ENCODE measurements at regions not wholly inside any gene's neighbourhood (a gene's known extent, or its start where the extent isn't known, plus 50 kb on each side); places are given as distances from the start of the nearest gene placed in this dataset.

DNA sequence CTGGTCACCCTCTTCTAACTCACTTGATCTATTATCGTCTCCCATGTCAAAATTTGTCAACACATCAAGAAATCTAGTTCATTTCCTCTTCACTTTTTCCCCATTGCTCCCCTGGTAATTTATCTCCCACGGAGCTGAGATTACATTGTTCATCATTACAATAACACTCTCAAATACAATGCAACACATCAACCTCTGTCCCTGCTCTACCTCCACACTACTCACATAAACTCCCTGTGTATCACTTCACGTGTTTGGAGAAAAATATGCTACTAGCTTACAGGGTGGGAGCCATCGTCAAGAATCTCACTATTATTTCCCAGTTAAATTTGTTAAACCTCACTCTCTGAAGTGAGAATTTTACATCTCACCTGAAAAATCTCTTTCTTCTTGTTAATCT is 1006.4 kb downstream of the ARAP2 start:
- no peak for DNase-seq (ENCODE audit: low spot score)

DNA sequence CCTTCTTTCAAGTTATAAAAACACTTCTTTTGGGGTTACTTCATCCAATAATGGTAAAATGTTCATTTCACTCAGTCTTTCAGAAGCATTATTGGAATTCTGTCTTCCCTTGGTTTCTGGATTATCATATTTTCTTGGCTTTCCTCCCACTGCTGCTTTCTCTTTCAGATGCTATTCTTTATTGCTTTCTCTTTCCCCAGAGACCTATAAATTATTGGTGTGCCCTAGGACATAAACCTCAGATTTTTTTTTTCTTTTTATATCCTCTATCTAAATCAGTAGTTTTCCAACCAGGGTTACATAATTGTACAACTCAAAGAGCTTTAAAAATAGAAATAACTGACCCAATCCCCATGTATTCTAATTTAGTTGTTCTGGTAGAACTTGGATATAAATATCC is 1005.5 kb downstream of the ARAP2 start:
- no peak for DNase-seq (ENCODE audit: low spot score)

DNA sequence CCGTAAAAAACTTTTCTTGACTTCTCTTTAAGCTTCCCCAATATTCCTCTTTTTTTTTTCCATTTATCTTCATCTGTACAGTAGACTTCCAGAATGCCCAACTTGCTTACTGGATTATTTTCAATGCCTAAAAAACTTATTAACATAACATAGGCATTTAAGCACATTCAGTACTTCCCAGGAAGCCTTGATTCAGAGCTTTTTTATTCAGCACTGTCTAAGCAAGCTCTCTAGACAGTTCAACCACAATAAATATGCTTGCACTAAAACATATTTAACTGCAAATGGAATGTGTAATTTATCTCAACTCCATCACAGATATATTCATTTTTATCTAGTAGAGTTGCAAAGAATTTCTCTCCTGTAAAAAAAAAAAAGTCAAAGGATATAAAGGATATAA is 997.8 kb downstream of the ARAP2 start:
- no peak for DNase-seq (ENCODE audit: low spot score)

DNA sequence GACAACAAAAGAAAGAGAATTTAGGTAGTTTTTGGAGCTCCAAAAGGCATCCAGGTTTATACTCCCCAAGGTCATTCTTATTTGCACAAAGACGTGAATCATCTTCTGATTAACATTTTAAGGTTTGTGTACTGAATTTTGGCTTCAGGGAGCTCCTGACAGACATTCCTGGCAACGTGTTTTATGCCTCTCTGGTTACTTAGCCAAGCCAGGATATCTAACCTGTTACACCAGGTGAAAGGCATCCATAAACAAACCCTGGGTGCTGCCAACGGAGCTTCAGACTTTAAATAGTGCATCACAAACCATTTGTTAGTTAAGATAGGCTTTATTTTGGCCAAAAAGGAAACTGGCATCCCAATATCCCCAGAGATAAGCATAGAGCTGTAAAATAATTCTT is 997.3 kb downstream of the ARAP2 start:
- no peak for DNase-seq (ENCODE audit: low spot score)

DNA sequence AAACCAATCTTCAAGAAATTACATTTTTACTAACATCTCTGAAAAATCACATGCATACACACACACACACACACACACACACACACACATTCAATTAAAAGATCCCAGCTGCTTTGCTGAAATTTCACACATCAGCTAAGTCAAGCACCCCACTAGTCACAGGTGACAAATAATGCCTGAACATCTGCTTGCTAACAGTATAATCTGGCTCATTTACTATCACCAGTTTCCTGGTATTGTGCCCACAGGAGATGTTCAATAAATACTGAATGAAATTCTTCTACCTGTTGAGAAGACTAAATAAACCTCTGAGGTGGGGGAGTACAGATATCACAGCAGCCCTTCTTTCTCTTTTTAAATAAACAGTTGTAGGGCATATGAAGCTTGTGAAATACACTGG is 994.0 kb downstream of the ARAP2 start:
- no peak for DNase-seq (ENCODE audit: low spot score)

DNA sequence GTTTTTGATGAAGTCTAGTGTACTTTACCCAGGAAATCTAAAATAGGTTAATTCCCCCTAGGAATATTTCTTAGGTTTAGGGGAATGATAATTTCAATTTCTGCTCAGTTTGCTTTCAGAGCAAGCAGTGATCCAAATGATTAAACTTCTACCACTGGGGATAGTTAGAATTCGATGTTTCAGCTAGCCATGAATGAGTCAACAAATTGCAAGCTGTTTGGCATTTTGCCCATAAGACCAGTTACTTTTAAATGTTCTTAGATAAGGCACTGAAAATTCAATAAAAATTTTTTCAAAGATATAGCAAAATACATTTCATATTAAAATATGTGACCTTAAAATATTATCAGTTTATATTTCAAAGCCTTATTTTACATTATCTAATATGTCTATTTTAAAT is 993.6 kb downstream of the ARAP2 start:
- no peak for DNase-seq (ENCODE audit: low spot score)

DNA sequence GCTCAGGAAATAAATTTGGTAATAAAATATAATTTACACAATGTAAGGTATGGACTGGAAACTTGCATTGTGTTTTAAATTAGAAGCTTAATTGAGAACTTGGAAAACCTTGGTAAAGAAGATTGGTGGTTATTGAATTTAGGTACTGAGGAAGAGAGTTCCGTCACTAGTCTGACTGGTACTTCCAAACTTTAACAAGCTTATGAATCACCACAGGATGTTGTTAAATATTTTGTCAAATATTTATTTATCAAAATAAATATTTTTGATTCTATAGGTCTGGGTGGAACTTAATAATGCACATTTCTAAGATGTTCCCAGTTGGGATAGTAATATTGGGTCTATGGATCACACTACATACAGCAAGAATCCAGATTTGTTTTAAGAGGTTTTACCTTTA is 992.2 kb downstream of the ARAP2 start:
- no peak for DNase-seq (ENCODE audit: low spot score)

DNA sequence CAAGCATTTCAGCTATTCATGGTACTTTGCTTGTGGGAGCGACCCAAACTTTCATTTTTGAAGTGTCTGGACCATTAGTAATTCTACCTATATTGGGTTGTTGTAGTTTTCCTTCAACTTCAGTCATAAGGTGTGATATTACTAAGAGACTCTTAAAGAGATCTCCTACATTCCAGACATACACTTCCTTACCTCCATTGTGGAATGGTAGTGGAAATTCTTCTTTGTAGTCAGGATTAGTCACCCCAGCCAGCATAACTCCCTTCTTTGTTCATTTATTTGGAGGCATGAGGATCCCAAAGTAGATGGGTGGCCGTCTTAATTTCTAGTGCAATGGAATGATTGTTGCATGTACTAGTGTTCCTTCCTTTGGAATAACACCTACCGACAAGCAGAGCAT is 991.4 kb downstream of the ARAP2 start:
- DNase-seq (ENCODE audit: low spot score): no peak

DNA sequence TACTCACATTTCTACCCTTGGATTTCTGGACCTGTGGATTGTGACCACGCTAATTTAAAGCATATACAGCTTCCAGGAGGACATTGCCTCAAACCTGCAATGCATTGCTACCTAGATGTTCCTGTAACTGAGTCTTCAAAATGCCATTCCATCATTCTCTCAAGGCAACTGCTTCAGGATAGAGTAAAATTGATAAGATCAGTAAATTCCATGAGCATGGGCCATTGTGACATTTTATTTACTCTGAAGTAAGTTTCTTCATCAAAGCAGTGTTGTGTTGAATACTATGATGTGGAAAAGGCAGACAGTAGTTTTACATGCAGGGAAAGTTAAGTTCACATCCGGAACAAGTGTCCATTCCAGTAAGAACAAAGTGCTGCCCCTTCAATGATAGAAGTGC is 991.0 kb downstream of the ARAP2 start:
- no peak for DNase-seq (ENCODE audit: low spot score)

DNA sequence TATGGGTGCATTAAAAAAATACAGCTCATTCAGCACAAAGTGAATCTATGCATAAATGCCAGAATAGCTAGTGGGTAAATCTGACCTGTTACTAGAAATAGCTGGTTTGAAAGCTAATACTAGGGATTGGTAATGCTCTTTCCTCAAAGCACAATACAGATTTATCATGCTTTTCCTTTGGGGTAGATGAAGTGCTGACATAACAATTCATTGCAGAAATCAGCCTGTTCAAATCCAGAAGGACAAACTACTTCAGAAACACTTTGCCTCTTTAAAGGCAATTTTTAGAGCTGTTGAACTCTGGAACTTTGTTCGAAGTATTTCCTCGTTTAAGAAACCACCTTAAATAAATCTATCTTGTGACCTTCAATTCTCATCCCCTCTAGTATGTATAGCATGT is 957.9 kb downstream of the ARAP2 start:
- DNase-seq (ENCODE audit: low spot score): no peak

DNA sequence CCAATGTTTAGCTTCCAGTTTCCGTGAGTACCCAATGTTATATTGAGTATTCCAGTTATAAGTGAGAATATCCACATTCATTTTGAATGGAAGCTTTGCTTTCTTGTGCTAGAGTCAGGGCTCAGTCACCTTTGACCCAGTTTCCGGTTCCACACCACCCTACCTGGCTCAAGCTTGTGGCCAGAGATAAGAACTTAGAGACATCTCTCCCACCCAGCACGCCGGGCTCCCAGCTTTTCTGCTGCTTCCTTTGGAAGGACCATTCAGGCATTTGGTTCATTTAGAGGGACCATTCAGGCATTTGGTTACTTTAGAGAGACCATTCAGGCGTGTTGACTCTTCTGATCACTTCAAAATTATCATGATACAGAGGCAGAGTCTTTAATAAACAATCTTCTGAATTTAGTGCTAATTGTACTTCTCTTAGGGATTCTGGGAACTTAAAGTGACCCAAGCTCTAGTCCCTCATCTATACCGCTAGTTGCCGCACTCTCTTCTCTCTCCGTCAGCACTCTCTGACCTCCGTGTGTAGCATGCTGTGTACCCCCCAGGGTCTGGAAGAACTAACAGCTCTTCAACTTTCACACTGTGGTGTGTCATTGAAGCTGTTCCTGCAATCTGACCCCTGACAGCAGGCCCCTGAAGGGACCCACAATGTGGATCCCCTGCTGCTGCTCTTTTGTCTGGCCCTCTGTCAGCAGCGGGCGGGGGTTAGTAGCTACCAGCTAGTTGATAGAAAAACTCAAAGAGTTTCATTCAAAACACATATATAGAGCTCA is 943.1 kb downstream of the ARAP2 start:
- DNase-seq (ENCODE audit: low spot score): no peak

DNA sequence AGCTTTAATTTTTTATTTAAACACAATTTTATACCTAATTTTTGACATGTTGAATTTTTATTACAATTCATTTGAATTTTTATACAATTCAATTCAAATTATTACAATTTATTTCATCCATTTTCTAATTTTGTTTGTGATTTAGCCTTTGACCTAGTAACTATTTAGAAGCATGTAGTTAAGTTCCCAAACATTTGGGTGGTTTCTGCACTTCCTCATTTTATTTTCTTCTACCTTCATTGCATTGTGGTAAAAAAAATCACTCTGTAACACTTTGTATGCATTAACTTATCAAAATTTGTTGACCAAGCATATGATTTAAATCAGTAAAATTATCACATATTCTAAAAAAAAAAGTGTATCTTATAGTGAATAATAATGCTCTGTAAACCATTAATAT is 928.9 kb downstream of the ARAP2 start:
- no peak for DNase-seq (ENCODE audit: low spot score)

DNA sequence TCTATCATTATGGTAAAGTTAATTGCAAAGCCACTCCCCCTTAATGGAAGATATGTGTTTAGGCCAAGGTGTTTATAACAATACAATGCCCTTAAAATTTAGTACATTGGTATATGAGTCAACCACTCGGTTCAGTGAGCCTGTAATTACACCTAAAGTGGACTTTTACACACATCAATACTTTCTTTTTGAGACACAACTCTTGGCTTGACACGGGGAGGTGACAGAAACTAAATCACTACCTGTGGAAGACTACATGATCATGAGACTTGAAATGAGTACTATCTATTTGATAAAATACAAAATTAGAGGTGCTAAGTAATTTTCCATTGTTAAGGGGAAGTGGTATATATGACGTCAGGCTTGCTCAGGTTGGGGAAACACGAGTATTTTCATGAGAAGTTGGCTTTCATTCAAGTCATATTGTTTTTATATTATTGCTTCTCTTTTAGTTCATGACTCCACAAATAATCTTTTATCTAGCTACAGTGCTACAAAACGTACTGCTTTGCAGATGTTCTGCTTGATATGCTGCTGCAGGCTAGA is 918.3 kb downstream of the ARAP2 start:
- no peak for DNase-seq (ENCODE audit: low spot score)

DNA sequence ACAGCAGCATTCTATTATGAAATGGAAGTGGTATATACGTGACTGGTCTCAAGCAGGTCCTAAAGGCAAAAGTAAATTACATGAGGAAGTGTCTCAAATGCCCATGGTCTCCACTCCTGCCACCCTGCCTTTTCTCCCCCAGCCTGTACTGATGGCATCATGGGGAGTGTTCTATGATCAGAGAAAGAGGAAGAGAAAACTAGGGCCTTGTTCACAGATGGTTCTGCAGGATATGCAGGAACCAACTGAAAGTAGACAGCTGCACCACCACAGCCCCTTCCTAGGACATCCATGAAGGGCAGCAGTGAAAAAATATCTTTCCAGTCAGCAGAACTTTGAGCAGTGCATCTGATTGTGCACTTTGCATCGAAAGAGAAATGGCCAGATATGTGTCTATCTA is 901.5 kb downstream of the ARAP2 start:
- DNase-seq (ENCODE audit: low spot score): no peak

DNA sequence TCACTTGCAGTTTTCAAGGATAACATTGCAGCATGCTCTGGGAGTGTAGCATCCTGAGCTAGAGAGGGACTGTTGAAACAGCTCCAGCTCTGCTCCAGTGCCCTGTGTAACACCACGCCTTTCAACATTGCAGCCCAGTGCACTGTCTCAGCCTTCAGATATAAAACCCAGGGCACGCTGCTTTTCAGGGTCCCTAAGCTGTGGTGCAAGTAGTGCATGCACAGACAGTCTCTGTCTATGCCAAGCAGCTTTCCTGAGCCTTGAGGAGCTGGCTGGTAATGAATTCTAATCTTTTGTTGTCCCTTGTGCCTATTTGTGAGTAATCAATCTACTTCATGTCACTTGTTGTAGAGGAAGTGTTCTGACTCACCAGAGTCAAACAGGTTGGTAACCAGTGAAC is 897.0 kb downstream of the ARAP2 start:
- DNase-seq (ENCODE audit: low spot score): no peak

DNA sequence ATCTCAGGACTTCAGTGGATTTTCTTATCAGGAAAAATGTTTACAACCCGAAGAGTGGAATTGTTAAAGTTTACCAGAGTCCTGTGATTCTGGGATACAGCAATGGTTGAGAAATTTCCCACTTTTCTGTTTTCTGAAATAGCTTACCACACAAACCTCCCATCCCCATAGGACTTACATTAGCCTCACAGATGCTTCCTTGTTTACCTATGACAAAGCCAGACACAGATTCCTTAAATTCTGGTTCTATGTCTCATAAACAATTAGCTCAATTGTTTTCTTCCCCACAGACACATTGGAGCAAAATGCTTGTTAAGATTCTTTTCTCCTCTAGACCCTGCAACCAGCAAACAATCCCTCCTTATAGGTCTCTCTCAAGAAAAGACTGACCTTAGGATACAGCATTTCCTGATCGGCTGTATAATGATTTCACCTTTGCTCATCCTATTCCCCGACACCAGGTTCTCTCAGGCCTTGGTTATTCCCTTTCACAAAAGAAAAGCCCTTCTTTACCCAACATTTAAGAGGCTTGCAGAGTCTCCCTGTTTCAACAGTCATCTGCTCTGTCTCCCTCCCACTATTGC is 886.2 kb downstream of the ARAP2 start:
- no peak for DNase-seq (ENCODE audit: low spot score)

DNA sequence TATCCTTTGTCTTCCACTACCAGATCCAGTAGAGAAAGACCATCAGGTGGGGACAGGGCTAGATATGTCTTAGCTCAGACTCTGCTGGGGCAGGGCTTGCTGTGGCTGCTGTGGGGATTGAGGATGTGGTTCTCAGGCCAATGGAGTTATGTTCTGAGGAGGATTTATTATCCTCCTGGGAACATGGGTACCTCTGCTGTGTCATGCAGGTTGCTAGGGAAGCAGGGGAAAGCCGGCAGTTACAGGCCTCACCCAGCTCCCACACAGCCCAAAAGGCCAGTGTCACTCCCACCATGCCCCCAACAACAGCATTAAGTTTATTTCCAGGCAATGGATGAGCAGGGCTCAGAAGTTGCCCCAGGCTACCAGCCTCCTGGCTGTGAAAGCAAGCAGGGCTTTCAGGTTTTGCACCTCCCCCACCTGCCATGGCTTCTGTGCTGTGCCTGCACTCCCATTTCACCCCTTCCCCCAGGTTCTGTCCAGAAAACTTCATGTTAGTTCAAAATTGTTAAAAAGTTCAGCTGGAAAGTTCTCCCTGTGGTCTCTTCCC is 879.9 kb downstream of the ARAP2 start:
- no peak for DNase-seq (ENCODE audit: low spot score)

DNA sequence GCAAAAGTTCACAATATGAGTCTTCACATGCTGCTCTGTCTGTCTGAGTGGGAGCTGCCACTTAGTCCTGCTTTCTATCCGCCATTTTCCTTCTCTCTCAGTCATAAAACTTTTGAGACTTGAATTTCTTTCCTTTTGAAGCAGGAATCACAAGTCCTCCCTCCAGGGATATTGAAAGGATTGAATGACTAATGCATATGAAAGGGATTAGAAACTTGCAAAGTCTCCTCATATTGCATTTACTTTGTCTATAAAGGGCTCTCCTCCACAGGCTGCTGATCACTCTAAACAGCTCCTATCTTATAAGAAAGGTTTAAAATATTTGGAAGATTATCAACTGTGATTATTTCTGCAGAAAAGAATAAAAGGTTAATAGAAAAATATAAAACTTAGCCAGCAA is 879.1 kb downstream of the ARAP2 start:
- no peak for DNase-seq (ENCODE audit: low spot score)

DNA sequence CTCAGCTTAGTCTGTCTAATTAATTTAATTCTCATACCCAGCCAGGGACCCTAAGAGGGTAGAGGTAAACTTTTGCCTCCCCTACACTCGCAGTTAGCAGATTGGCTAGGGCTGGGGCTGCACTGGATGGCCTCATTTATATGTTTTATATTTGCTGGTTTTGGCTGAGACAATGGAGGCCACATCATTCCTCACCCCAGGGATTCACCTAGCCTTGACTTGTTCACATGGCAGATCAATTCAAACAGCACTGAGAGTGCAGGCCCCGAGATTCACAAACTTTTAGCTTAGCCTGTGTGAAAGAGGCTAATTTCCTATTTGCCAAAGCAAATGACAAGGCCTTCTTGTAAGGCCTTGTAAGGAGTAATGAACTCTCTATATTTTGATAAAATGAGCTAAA is 844.4 kb downstream of the ARAP2 start:
- DNase-seq (ENCODE audit: low spot score): no peak

DNA sequence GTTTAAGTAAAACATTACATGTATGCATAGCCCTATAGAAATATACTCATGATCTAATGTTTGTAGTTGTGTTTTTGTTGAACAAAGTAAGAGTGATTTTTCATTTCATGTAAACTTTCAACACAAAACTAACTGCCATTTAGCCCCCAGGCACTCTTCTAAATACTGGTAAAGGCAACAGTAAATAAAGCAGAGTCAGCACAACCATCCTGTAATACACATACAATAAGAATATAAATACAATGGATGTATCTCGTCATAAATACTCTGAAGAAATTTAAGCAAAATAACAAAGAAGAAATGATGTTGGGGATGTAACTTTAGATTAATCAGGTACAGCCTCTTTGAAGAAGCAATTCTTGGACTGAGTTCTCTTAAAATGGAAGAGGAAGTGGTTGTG is 821.2 kb downstream of the ARAP2 start:
- no peak for DNase-seq (ENCODE audit: low spot score)

DNA sequence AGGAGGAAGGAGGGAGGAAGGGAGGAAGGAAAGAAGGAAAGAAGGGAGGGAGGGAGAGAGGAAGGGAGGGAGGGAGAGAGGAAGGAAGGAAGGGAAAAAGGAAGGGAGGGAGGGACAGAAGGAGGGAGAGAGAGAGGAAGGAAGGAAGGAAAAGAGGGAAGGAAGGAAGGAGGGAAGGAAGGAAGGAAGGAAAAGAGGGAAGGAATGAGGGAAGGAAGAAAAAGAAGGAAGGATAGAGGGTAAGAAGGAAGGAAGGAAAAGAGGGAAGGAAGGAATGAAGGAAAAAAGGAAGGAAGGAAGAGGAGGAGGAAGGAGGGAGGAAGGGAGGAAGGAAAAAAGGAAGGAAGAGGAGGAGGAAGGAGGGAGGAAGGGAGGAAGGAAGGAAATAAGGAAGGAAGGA is 796.8 kb downstream of the ARAP2 start:
- no peak for DNase-seq (ENCODE audit: low spot score)

DNA sequence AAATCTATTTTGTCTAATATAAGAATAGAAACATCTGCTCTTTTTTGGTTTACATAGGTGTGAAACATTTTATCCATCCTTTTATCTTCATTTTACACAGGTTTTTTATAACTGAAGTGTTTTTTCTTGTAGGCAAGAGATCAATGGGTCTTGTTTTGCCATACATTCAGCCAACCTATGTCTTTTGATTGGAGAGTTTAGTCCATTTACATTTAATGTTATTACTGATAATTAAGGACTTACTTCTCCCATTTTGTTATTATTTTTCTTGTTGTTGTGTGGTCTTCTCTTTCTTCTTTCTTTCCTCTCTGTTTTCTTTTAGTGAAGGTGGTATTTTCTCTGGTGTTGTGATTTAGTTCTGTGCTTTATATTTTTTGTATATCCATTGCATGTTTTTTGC is 785.3 kb downstream of the ARAP2 start:
- DNase-seq (ENCODE audit: low spot score): no peak

DNA sequence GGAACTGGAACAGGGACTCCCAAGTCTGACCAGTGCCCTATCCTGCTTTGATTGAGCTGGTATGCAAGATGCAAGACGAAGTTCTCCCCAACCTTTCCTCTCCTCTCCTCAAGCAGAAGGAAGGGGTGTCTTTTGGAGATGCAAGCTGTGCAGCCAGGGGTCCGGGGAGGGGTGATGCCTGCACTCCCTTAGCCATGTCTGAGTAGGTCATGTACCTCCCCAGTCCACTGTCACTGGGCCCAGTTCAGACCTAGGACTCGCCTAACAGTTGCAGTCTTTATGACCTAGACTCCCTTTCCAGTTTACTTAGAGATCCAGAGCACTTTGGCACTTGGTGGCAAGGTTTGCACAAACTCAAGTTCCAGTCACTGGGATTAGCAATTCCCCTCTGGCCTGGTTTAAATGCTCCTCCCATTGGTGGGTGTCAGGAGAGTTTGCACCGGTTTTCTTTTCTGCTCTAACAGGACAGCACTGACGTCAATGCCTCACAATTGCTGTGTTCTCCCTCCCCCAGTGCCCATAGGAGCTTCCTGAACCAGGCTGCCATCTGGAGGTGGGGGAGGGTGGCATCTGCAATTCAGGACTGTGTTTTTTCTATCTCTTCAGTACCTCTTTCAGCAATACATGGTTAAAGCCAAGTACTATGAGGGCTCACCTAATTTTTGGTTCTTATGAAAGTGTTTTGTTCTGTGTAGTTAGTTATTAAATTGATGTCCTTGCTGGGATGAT is 782.2 kb downstream of the ARAP2 start:
- no peak for DNase-seq (ENCODE audit: low spot score)
